A673 (cell line): ENCODE measurements at regions not wholly inside any gene's neighbourhood (a gene's known extent, or its start where the extent isn't known, plus 50 kb on each side); places are given as distances from the start of the nearest gene placed in this dataset.

Experiments
- BruUV-seq: library from RNA; stranded (reverse); fragments of 400-500 nt; replicated peaks from 2 replicates; lab custom pipeline; 2021; lab: Mats Ljungman, UMichigan
- CTCF ChIA-PET: fragments of 300-600 bp; sonication (Branson Sonifier 250); formaldehyde crosslinking; loops from one replicate; lab custom pipeline; 2022; ENCODE audit warnings: antibody characterized with exemption; lab: Charles Lee
- POLR2A ChIA-PET: fragments of 300-600 bp; sonication (Branson Sonifier 250); formaldehyde crosslinking; loops from one replicate; lab custom pipeline; 2022; ENCODE audit warnings: antibody characterized with exemption; ENCODE audit not compliant: low non-redundant PET; lab: Charles Lee
- DNase-seq: peaks from one replicate; pipeline ENCODE4 v3.0.0-alpha.2; 2015; ENCODE audit warnings: low spot score
- H3K27ac ChIP-seq: fragments of 200-600 bp; sonication (generic); 2 replicates; pipeline ENCODE4 v1.5.1; 2016; ENCODE audit warnings: mixed run types, low read depth, mild to moderate bottlenecking, mixed read lengths, antibody characterized with exemption, low read length; ENCODE audit not compliant: poor library complexity, severe bottlenecking
- H3K27me3 ChIP-seq: fragments of 200-600 bp; sonication (generic); replicated peaks from 2 replicates; pipeline ENCODE4 v1.6.1; 2017; ENCODE audit warnings: mixed run types, low read depth, mild to moderate bottlenecking, mixed read lengths, antibody characterized with exemption, low read length; ENCODE audit not compliant: insufficient read depth, poor library complexity
- H3K36me3 ChIP-seq: fragments of 200-600 bp; sonication (generic); 2 replicates; pipeline ENCODE4 v1.6.1; 2016; ENCODE audit warnings: mixed run types, mild to moderate bottlenecking, mixed read lengths, antibody characterized with exemption, low read length; ENCODE audit not compliant: insufficient read depth, poor library complexity, severe bottlenecking
- H3K4me1 ChIP-seq: fragments of 200-600 bp; sonication (generic); 2 replicates; pipeline ENCODE4 v1.6.1; 2017; ENCODE audit warnings: mixed run types, mild to moderate bottlenecking, mixed read lengths, antibody characterized with exemption, low read length; ENCODE audit not compliant: insufficient read depth, poor library complexity, severe bottlenecking
- H3K4me3 ChIP-seq: fragments of 200-600 bp; sonication (generic); 2 replicates; pipeline ENCODE4 v1.5.1; 2016; ENCODE audit warnings: low read depth, mixed run types, mild to moderate bottlenecking, mixed read lengths, low read length; ENCODE audit not compliant: poor library complexity, severe bottlenecking
- H3K9me3 ChIP-seq: fragments of 200-600 bp; sonication (generic); 2 replicates; pipeline ENCODE4 v1.6.1; 2016; ENCODE audit warnings: mixed run types, low read depth, mild to moderate bottlenecking, mixed read lengths, antibody characterized with exemption, low read length; ENCODE audit not compliant: poor library complexity, severe bottlenecking
- CTCF ChIP-seq: fragments of 300-800, 200-600 bp; sonication (generic); conservative IDR thresholded peaks from 2 replicates; pipeline ENCODE4 v1.5.1; 2017; ENCODE audit warnings: low read depth, mild to moderate bottlenecking, antibody characterized with exemption, low read length, moderate library complexity, mixed read lengths
- EZH2 ChIP-seq: fragments of 200-600 bp; sonication (generic); IDR thresholded peaks from 2 replicates; pipeline ENCODE4 v1.6.1; 2017; ENCODE audit warnings: borderline replicate concordance, low read depth, mild to moderate bottlenecking, mixed read lengths, antibody characterized with exemption, low read length; ENCODE audit not compliant: poor library complexity, severe bottlenecking
- intact Hi-C: fragments of 100-400 bp; cut with micrococcal nuclease; formaldehyde crosslinking; loops from one replicate; pipeline ENCODE4 v1.10.0; 2022; ENCODE audit not compliant: unreplicated experiment

DNA sequence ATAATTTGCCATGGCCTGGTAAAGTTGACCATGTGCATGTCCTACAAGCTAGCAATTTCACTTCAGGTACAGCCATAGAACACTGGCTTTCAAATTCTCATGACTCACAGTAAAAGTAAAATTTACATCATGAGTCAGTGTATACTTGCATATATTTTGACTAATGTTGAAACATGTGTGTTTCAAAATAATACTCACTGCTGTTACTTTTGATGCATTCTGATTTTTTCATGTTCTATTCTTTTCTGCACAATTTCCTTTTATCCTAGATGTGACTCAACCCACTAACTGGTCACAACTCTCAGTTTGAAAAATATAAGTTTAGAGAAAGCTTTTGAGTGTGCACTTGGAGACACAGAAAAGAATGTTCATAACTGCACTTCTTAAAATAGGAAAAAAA, 365.7 kb downstream of the FGF13 start:
- Histone ChIP-seq H3K9me3 (no peaks in the 10 kb centered on the region), H3K4me3 (no peak overlapping the region), H3K4me1 (no peaks in the 10 kb centered on the region), H3K27me3 (no peaks in the 10 kb centered on the region), H3K36me3 (no peaks in the 10 kb centered on the region), H3K27ac (no peak overlapping the region)
- BruUV-seq: no TSS peak
- ChIA-PET CTCF (no interaction called here), POLR2A (no interaction called here)
- no peak for DNase-seq
- intact Hi-C loops: no loop called here
- no peak for TF ChIP-seq EZH2
- TF ChIP-seq CTCF: no peak

- Histone ChIP-seq H3K4me3 (no peak overlapping the region), H3K36me3 (no peaks in the 10 kb centered on the region), H3K9me3 (no peaks in the 10 kb centered on the region), H3K27me3 (no peaks in the 10 kb centered on the region), H3K27ac (no peak overlapping the region), H3K4me1 (no peaks in the 10 kb centered on the region)
- BruUV-seq: no TSS peak
- ChIA-PET POLR2A (no interaction called here), CTCF (no interaction called here)
- no peak for TF ChIP-seq CTCF
- TF ChIP-seq EZH2: no peak
- intact Hi-C loops: no loop called here
- no peak for DNase-seq
Measured at GRCh38 chrX:138349351-138349750, 362.2 kb downstream of the FGF13 start.

DNA sequence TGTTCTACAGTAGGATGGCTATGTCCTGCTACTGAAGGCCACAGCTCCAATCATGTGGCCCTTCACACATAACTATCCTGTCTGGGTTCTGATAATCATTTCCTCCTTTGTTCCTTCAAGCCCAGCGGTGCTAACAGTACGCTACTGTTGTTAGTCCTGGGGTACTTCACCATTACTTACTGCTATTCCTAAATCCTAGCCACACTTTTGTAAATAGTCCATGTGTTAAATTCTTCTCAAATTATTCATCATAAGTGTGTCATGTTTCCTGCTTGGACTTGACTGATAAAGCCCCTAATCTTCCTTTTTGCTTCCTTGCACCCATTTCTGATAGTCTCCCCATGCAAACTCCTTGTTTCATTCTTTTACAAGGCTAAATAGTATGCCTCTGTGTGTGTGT, 332.6 kb downstream of the FGF13 start:
- BruUV-seq: no TSS peak
- ChIA-PET POLR2A (no interaction called here), CTCF (no interaction called here)
- Histone ChIP-seq H3K27me3 (no peaks in the 10 kb centered on the region), H3K9me3 (no peaks in the 10 kb centered on the region), H3K36me3 (no peaks in the 10 kb centered on the region), H3K4me1 (no peaks in the 10 kb centered on the region), H3K4me3 (no peak overlapping the region), H3K27ac (no peak overlapping the region)
- no peak for TF ChIP-seq CTCF
- no peak for TF ChIP-seq EZH2
- no peak for DNase-seq
- intact Hi-C loops: no loop called here
